AG04450 (cell line): ENCODE measurements at regions not wholly inside any gene's neighbourhood (a gene's known extent, or its start where the extent isn't known, plus 50 kb on each side); places are given as distances from the start of the nearest gene placed in this dataset.

ENCODE experiments used
- CTCF ChIA-PET: fragments of 300-600, 350-600 bp; formaldehyde crosslinking; extraction: SDS; loops from one replicate; lab custom pipeline; 2022; ENCODE audit warnings: antibody characterized with exemption, inconsistent platforms; lab: Charles Lee
- POLR2A ChIA-PET: fragments of 350-600 bp; formaldehyde crosslinking; extraction: SDS; loops from one replicate; lab custom pipeline; 2021; ENCODE audit warnings: antibody characterized with exemption, inconsistent platforms; lab: Yijun Ruan, JAX
- DNase-seq: peaks from one replicate; pipeline ENCODE4 v3.0.0-alpha.2; 2011; ENCODE audit warnings: low read depth, low spot score
- H3K27ac ChIP-seq: one replicate; pipeline ENCODE4 v1.5.1; 2012; ENCODE audit warnings: low read depth, low read length, control low read depth
- H3K27me3 ChIP-seq: one replicate; pipeline ENCODE4 v1.6.0; 2012; ENCODE audit warnings: low read length; ENCODE audit not compliant: control insufficient read depth, insufficient read depth
- H3K4me3 ChIP-seq: 2 replicates; pipeline ENCODE4 v1.5.1; 2011; ENCODE audit warnings: mild to moderate bottlenecking, low read depth, low read length, control low read depth
- H3K9me3 ChIP-seq: 2 replicates; pipeline ENCODE4 v1.5.1; 2012; ENCODE audit warnings: low read length; ENCODE audit not compliant: control insufficient read depth, insufficient read depth
- TF ChIP-seq, protein P1 (sequence below): IDR thresholded peaks from 2 replicates; pipeline ENCODE4 v1.5.1; 2011; ENCODE audit warnings: low read depth, low read length, control low read depth, inconsistent platforms

DNA sequence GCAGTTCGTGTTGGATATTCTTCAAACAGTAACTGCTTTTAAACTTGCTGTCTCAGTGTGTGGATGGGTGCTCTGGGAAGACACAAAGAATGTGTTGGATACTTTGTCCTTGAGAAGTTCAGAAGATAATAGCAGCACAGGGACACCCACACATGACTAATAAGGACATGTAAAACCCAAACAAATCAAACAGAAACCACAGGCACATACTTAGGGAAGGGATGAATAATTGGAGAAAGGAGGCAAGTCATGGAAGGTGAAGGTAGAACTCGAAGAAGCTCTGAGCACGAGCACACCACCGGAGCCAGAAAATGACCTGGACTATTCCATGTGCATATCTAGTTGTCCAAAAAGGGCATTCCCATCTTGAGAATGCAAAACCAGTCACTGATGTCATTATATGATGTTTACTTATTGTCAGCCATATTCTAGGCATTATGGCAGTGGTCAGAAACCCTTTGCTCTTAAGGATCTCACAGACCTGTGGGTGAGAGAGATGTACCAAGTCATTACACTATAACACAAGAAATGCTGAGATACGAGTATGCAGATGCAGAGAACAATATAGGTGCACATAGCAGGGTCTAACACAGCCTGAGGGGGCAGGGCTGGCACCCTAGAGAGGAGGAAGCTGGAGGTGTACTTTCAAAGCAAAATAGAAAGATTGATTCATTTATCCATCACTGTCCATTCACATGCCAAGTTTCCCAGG, 152.9 kb downstream of the PIK3R1 start:
- TF ChIP-seq, protein P1, sequence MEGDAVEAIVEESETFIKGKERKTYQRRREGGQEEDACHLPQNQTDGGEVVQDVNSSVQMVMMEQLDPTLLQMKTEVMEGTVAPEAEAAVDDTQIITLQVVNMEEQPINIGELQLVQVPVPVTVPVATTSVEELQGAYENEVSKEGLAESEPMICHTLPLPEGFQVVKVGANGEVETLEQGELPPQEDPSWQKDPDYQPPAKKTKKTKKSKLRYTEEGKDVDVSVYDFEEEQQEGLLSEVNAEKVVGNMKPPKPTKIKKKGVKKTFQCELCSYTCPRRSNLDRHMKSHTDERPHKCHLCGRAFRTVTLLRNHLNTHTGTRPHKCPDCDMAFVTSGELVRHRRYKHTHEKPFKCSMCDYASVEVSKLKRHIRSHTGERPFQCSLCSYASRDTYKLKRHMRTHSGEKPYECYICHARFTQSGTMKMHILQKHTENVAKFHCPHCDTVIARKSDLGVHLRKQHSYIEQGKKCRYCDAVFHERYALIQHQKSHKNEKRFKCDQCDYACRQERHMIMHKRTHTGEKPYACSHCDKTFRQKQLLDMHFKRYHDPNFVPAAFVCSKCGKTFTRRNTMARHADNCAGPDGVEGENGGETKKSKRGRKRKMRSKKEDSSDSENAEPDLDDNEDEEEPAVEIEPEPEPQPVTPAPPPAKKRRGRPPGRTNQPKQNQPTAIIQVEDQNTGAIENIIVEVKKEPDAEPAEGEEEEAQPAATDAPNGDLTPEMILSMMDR: no peak
- no peak overlapping the region for H3K27ac ChIP-seq
- DNase-seq: no peak
- ChIA-PET CTCF (interaction anchor here (1.0 kb wide), 1 partner anchor 10 kb away, joined by 3 read pairs; no protein-coding TSS in a partner anchor), POLR2A (no interaction called here)
- no peak overlapping the region for H3K4me3 ChIP-seq
- no peaks in the 10 kb centered on the region for H3K27me3 ChIP-seq
- no peaks in the 10 kb centered on the region for H3K9me3 ChIP-seq

DNA sequence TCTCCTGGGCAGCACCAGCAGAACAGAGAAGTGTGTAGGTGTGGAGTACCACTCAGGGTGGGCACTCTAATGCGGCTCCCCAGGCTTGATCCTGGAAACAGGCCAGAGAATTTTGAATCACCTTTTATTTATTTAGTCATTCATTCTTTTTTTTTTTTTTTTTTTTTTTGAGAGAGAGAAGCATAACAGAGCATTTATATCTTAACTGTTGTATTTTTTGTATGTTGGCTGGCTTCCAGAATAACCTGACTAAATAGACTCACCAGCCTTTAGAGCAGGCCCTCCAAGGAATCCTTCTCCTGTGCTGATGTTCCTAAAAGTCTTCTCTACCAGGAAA, 153.4 kb downstream of the PIK3R1 start:
- ChIA-PET POLR2A (no interaction called here), CTCF (no interaction called here)
- no peak for DNase-seq
- TF ChIP-seq, protein P1: no peak
- H3K4me3 ChIP-seq: no peak overlapping the region
- H3K27ac ChIP-seq: no peak overlapping the region
- no peaks in the 10 kb centered on the region for H3K27me3 ChIP-seq
- H3K9me3 ChIP-seq: no peaks in the 10 kb centered on the region

DNA sequence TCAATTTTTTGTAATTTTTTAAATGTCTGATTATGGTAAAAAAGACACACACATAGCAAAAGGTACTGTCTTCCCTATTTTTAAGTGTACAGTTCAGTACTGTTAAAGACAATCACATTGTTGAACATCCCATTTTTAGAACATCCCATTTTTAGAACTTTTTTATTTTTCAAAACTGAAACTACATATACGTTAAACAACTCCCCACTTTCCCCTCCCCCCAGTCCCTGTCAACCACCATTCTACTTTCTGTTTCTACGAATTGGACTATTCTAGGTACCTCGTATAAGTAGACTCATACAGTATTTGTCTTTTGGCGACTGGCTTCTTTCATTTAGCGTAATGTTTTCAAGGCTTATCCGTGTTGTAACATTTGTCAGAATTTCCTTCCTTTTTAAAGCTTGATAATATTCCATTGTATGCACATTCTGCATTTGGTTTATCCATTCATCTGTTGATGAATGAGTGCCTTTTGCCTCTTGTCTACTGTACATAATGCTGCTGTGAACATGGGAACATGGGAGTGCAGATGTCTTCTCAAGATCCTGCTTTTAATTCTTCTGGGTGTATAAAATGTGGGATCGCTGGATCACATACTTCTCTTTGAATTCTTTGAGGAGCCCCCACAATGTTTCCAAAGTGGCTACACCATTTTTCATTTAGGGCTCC, 154.0 kb downstream of the PIK3R1 start:
- TF ChIP-seq, protein P1: no peak
- Histone ChIP-seq H3K27me3 (no peaks in the 10 kb centered on the region), H3K4me3 (no peak overlapping the region), H3K9me3 (no peaks in the 10 kb centered on the region), H3K27ac (no peak overlapping the region)
- ChIA-PET POLR2A (no interaction called here), CTCF (no interaction called here)
- no peak for DNase-seq

DNA sequence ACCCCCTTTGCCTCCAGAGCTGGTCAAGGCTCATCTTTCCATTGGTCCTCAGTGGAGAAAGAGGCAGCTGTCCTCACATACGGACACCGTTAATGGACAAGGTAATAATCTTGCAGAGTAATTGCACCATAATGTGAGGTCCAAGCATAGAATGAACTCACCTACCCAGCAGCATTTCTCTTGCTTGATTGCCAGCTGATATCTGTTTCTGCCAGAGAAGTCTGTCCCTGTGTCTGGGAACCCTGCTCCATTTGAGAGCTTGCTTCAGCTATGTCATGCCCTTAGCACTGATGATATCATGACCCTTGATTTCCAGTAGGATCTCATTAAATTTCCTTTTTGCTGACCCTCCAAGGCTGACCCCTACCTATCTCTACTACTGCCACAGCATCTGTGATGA, 154.6 kb downstream of the PIK3R1 start:
- no peak overlapping the region for H3K27ac ChIP-seq
- CTCF ChIA-PET: no interaction called here
- POLR2A ChIA-PET: no interaction called here
- DNase-seq: no peak
- H3K4me3 ChIP-seq: no peak overlapping the region
- no peaks in the 10 kb centered on the region for H3K27me3 ChIP-seq
- no peaks in the 10 kb centered on the region for H3K9me3 ChIP-seq
- TF ChIP-seq, protein P1: no peak

DNA sequence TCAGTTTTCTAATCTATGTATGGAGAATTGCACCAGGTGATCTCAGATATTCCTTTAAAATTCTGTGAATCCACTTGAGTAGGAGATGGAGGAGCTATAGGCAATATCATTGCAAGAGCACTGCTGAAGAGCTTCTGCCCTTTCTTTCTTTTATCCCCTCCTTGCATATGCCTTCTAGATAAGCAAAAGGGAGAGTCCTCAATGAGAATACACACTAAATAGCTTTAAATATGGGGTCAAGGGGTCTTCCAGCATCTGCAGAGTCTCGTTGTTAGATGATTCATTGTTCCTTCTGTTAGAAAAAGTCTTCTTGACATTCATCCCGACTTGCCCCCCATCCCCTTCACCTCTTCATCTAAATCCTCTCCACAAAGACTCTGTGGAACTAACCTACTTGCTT, 156.1 kb downstream of the PIK3R1 start:
- POLR2A ChIA-PET: no interaction called here
- no peak for DNase-seq
- H3K4me3 ChIP-seq: no peak overlapping the region
- no peaks in the 10 kb centered on the region for H3K27me3 ChIP-seq
- H3K9me3 ChIP-seq: no peaks in the 10 kb centered on the region
- TF ChIP-seq, protein P1: no peak
- CTCF ChIA-PET: no interaction called here
- H3K27ac ChIP-seq: no peak overlapping the region
